PC-3 (cell line): ENCODE measurements at regions not wholly inside any gene's neighbourhood (a gene's known extent, or its start where the extent isn't known, plus 50 kb on each side); places are given as distances from the start of the nearest gene placed in this dataset.

Experiments
- CTCF ChIP-seq: fragments of 300-600 bp; sonication (generic); conservative IDR thresholded peaks from 2 replicates; pipeline ENCODE4 v1.5.1; 2017; ENCODE audit warnings: antibody characterized with exemption, low read depth, mild to moderate bottlenecking, low read length
- EZH2 ChIP-seq: fragments of 300-600 bp; sonication (generic); IDR thresholded peaks from one replicate; pipeline ENCODE4 v1.6.1; 2017; ENCODE audit warnings: antibody characterized with exemption, mild to moderate bottlenecking, low read length; ENCODE audit not compliant: unreplicated experiment
- EZH2phosphoT487 ChIP-seq: fragments of 300-600 bp; sonication (generic); IDR thresholded peaks from 2 replicates; pipeline ENCODE4 v1.6.1; 2018; ENCODE audit warnings: mild to moderate bottlenecking, antibody characterized with exemption, low read length, borderline replicate concordance

GRCh38 chr16:87198881-87199280 is 118.3 kb downstream of the C16orf95 start:
- no peak for TF ChIP-seq CTCF
- TF ChIP-seq EZH2 = no peak
- TF ChIP-seq EZH2phosphoT487 = no peak
